Colonic mucosa (tissue), 4 donors: ENCODE measurements at regions not wholly inside any gene's neighbourhood (a gene's known extent, or its start where the extent isn't known, plus 50 kb on each side); places are given as distances from the start of the nearest gene placed in this dataset.

Experiments
- DNase-seq: peaks from one replicate; pipeline ENCODE4 v3.0.0-alpha.2; 2020
- H3K27ac ChIP-seq: fragments of 200-600 bp; one replicate; pipeline ENCODE4 v1.8.0; 2021
- H3K27me3 ChIP-seq: fragments of 200-600 bp; one replicate; pipeline ENCODE4 v1.8.0; 2021
- H3K36me3 ChIP-seq: fragments of 200-600 bp; one replicate; pipeline ENCODE4 v1.8.0; 2021
- H3K4me1 ChIP-seq: fragments of 200-600 bp; one replicate; pipeline ENCODE4 v1.8.0; 2021; ENCODE audit warnings: mild to moderate bottlenecking
- H3K4me3 ChIP-seq: fragments of 200-600 bp; one replicate; pipeline ENCODE4 v1.8.0; 2021
- H3K9ac ChIP-seq, 2 donors: one replicate each; pipeline ENCODE4 v1.7.0; 2013; ENCODE audit warnings: control low read depth in 2 of 2, low read depth in 2 of 2, low read length in 2 of 2
- H3K9me3 ChIP-seq: fragments of 200-600 bp; one replicate; pipeline ENCODE4 v1.8.0; 2021
- CTCF ChIP-seq: fragments of 200-600 bp; IDR thresholded peaks from one replicate; pipeline ENCODE4 v1.8.0; 2022; ENCODE audit warnings: antibody characterized with exemption, mild to moderate bottlenecking
- intact Hi-C: fragments of 100-400 bp; cut with DNase I; formaldehyde crosslinking; loops from one replicate; pipeline ENCODE4 v1.14.1; 2022
- donor health status: healthy.
- donor health status: DM: no; HTN: no; CAD: no.
- donor health status: DM: no; HTN: no; CAD: no.

- Histone ChIP-seq H3K27me3 (no peaks in the 10 kb centered on the region), H3K4me3 (no peak overlapping the region), H3K4me1 (no peaks in the 10 kb centered on the region), H3K9me3 (no peaks in the 10 kb centered on the region), H3K27ac (no peak overlapping the region), H3K9ac (no peak overlapping the region), H3K36me3 (no peaks in the 10 kb centered on the region)
- TF ChIP-seq CTCF = no peak
- intact Hi-C loops = no loop called here
- no peak for DNase-seq
Measured at GRCh38 chr4:187433141-187433540, 562.4 kb upstream of the ZFP42 start.

- no peak overlapping the region for H3K4me3 ChIP-seq
- no peak for TF ChIP-seq CTCF
- no peak for DNase-seq
- no peaks in the 10 kb centered on the region for H3K27me3 ChIP-seq
- H3K9me3 ChIP-seq = no peaks in the 10 kb centered on the region
- H3K36me3 ChIP-seq = no peaks in the 10 kb centered on the region
- no peaks in the 10 kb centered on the region for H3K4me1 ChIP-seq
- intact Hi-C loops = no loop called here
- no peak overlapping the region for H3K27ac ChIP-seq
- no peak overlapping the region for H3K9ac ChIP-seq
Measured at GRCh38 chr4:187436251-187436650, 559.3 kb upstream of the ZFP42 start.

- Histone ChIP-seq H3K27me3 (no peaks in the 10 kb centered on the region), H3K36me3 (no peaks in the 10 kb centered on the region), H3K4me1 (no peaks in the 10 kb centered on the region), H3K27ac (no peak overlapping the region), H3K9ac (no peak overlapping the region), H3K4me3 (no peak overlapping the region), H3K9me3 (no peaks in the 10 kb centered on the region)
- DNase-seq = no peak
- no peak for TF ChIP-seq CTCF
- intact Hi-C loops = no loop called here
Measured at GRCh38 chr4:187444061-187444460, 551.5 kb upstream of the ZFP42 start.

GRCh38 chr4:187449702-187450101 is 545.9 kb upstream of the ZFP42 start:
- H3K4me3 ChIP-seq = no peak overlapping the region
- H3K27me3 ChIP-seq = no peaks in the 10 kb centered on the region
- no peaks in the 10 kb centered on the region for H3K4me1 ChIP-seq
- intact Hi-C loops = no loop called here
- H3K9me3 ChIP-seq = no peaks in the 10 kb centered on the region
- no peak for DNase-seq
- no peak overlapping the region for H3K27ac ChIP-seq
- H3K9ac ChIP-seq = no peak overlapping the region
- no peaks in the 10 kb centered on the region for H3K36me3 ChIP-seq
- TF ChIP-seq CTCF = no peak

- DNase-seq = no peak
- intact Hi-C loops = no loop called here
- Histone ChIP-seq H3K9me3 (no peaks in the 10 kb centered on the region), H3K4me1 (no peaks in the 10 kb centered on the region), H3K27ac (no peak overlapping the region), H3K27me3 (no peaks in the 10 kb centered on the region), H3K4me3 (no peak overlapping the region), H3K36me3 (no peaks in the 10 kb centered on the region), H3K9ac (no peak overlapping the region)
- TF ChIP-seq CTCF = no peak
Measured at GRCh38 chr4:187451776-187452175, 543.8 kb upstream of the ZFP42 start.

GRCh38 chr4:187460016-187460415 is 535.6 kb upstream of the ZFP42 start:
- no peak overlapping the region for H3K27ac ChIP-seq
- no peaks in the 10 kb centered on the region for H3K27me3 ChIP-seq
- intact Hi-C loops = no loop called here
- H3K36me3 ChIP-seq = no peaks in the 10 kb centered on the region
- H3K4me1 ChIP-seq = no peaks in the 10 kb centered on the region
- DNase-seq = no peak
- no peak overlapping the region for H3K9ac ChIP-seq
- no peaks in the 10 kb centered on the region for H3K9me3 ChIP-seq
- no peak for TF ChIP-seq CTCF
- no peak overlapping the region for H3K4me3 ChIP-seq
